Prostate gland (tissue), 2 donors: ENCODE measurements at regions not wholly inside any gene's neighbourhood (a gene's known extent, or its start where the extent isn't known, plus 50 kb on each side); places are given as distances from the start of the nearest gene placed in this dataset.

Source experiments
- CTCF ChIP-seq, 4 experiments: fragments of 200-600 bp in 2 of 4; fragments of 450-650 bp in 2 of 4; sonication (generic) in 2 of 4; IDR thresholded peaks; 1 replicate in 3 of 4; 2 replicates in 1 of 4; pipeline ENCODE4 v1.5.1; 2016 to 2019; ENCODE audit warnings: antibody characterized with exemption in 4 of 4, mild to moderate bottlenecking in 2 of 4, moderate library complexity in 2 of 4
- POLR2A ChIP-seq: fragments of 450-650 bp; IDR thresholded peaks from one replicate; pipeline ENCODE4 v1.6.1; 2016; ENCODE audit warnings: antibody characterized with exemption, mild to moderate bottlenecking
- POLR2AphosphoS5 ChIP-seq: sonication (generic); formaldehyde crosslinking; IDR thresholded peaks from one replicate; pipeline ENCODE4 v1.6.1; 2017; ENCODE audit warnings: antibody characterized with exemption

GRCh38 chr7:43037531-43037930, 74.9 kb upstream of the HECW1 start:
- TF ChIP-seq CTCF (IDR thresholded peaks at IDR 0.05) (no peak), POLR2A (no peak), POLR2AphosphoS5 (no peak)
